ENCODE measurements at regions not wholly inside any gene's neighbourhood (a gene's known extent, or its start where the extent isn't known, plus 50 kb on each side); places are given as distances from the start of the nearest gene placed in this dataset.

DNA sequence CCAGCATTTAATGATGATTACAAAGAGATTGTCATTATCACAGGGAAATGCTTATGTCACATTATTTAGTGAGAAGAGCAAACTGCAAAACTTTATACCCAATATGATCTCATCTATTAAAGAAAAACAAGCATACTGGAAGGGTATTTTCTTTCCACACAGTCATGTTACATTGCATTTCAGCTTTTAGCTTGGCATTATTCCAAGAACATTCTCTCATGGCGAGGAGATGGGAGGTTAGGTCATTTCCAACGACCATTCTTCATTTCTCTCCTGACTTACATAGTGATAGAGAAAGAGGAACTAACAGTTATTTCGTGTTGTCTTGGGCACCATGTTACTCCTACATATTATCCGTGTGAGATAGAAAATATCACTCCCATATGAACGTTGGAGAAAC, 309.4 kb upstream of the XYLT1 start:
- Histone ChIP-seq H3K36me3 (ENCODE audit: control insufficient read depth, insufficient read depth, low read length) (no peaks in the 10 kb centered on the region), H3K27me3 (ENCODE audit: control insufficient read depth, insufficient read depth, low read length) (no peaks in the 10 kb centered on the region), H3K4me1 (ENCODE audit: control insufficient read depth, insufficient read depth, low read length) (no peaks in the 10 kb centered on the region), H3K4me3 (ENCODE audit: low read length) (no peak overlapping the region), H3K9ac (ENCODE audit: low read length) (no peak overlapping the region), H3K27ac (ENCODE audit: low read depth, low read length) (no peak overlapping the region)

DNA sequence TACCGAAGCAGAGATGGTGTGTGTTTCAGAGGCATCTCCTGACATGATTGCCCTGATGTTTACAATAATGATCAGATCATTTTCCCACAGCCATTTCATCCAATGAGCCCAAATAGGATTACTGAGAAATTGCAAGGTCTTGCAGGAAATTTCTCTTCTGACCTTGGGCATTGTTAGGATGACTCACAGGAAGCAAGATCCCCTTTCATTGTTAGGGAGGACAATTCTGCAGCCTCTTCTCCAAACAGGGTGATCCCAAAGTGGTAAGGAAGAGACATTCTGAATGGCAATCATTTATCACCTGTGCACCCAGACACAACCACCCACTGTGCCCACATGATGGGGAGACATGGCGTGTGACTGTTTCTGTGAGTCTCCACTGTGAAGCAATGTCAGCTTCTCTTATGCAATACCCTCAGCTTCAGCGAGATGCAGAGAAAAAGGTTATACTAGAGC, 306.7 kb upstream of the XYLT1 start:
- no peaks in the 10 kb centered on the region for H3K27me3 ChIP-seq (ENCODE audit: control insufficient read depth, insufficient read depth, low read length)
- no peak overlapping the region for H3K4me3 ChIP-seq (ENCODE audit: low read length)
- H3K36me3 ChIP-seq (ENCODE audit: control insufficient read depth, insufficient read depth, low read length), result no peaks in the 10 kb centered on the region
- no peak overlapping the region for H3K27ac ChIP-seq (ENCODE audit: low read depth, low read length)
- H3K4me1 ChIP-seq (ENCODE audit: control insufficient read depth, insufficient read depth, low read length), result no peaks in the 10 kb centered on the region
- H3K9ac ChIP-seq (ENCODE audit: low read length), result no peak overlapping the region

DNA sequence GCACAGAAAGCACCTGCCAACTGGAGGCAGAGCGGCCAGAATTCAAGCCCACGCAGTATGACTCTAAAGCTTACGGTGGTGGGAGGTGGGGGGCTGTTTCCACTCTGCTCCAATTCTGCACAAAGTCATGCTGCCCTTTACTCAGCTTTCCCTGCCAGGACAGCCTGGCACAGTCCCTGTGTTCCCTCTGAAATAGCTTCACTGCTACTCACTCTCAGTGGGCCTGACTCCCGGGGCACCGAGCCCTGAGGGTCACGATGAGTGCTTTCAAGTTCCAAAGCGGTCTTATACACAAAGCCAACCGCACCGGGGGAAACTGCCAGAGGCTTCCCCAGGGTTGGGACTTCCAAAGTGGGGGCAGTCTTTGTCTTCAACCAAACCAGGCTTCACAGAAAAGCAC, 306.1 kb upstream of the XYLT1 start:
- Histone ChIP-seq H3K4me1 (ENCODE audit: control insufficient read depth, insufficient read depth, low read length) (no peaks in the 10 kb centered on the region), H3K27me3 (ENCODE audit: control insufficient read depth, insufficient read depth, low read length) (no peaks in the 10 kb centered on the region), H3K4me3 (ENCODE audit: low read length) (no peak overlapping the region)

DNA sequence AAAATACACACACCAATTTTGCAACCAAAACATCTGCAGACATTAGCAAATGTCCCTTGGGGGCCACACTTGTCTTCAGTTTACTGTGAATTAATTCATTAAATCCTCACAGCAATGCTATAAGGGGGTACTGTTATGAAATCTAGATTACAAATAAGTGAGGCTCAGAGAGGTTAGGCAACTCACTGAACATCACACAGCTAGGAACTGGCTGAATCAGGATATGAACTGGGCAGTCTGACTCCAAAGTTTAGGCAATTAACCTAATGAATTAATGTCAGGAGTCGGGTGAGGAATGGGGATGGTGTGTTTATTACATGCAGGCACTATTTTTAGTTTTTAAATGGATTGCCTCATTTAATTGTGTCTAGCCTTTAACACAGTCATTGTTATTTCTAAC, 305.7 kb upstream of the XYLT1 start:
- Histone ChIP-seq H3K27me3 (ENCODE audit: control insufficient read depth, insufficient read depth, low read length) (no peaks in the 10 kb centered on the region), H3K36me3 (ENCODE audit: control insufficient read depth, insufficient read depth, low read length) (no peaks in the 10 kb centered on the region), H3K9ac (ENCODE audit: low read length) (no peak overlapping the region), H3K4me1 (ENCODE audit: control insufficient read depth, insufficient read depth, low read length) (no peaks in the 10 kb centered on the region), H3K27ac (ENCODE audit: low read depth, low read length) (no peak overlapping the region), H3K4me3 (ENCODE audit: low read length) (no peak overlapping the region)

More for the DNA sequence above, 306.1 kb upstream of the XYLT1 start:
- H3K36me3 ChIP-seq (ENCODE audit: control insufficient read depth, insufficient read depth, low read length), result no peaks in the 10 kb centered on the region
- no peak overlapping the region for H3K27ac ChIP-seq (ENCODE audit: low read depth, low read length)
- H3K9ac ChIP-seq (ENCODE audit: low read length), result no peak overlapping the region

DNA sequence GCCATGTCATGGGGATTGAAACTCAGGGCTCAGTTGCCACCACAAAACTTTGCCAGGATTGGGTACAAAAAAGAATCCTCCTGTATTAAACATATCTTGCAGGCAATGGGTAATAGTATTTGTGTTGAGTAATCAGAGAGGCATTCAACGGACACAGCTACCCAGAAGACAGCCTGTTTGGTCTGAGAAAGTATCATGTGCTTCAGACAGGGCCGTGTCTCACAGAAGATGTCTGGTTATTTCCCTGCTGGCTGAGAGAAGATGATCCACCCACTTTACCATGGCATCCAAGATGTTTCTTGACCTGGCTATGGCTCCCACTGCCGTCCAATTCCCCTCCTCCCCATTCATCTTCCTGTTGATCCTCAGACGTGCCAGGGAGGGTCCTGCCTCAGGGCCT, 304.3 kb upstream of the XYLT1 start:
- H3K36me3 ChIP-seq (ENCODE audit: control insufficient read depth, insufficient read depth, low read length), result no peaks in the 10 kb centered on the region
- H3K27ac ChIP-seq (ENCODE audit: low read depth, low read length), result no peak overlapping the region
- H3K4me3 ChIP-seq (ENCODE audit: low read length), result no peak overlapping the region
- H3K27me3 ChIP-seq (ENCODE audit: control insufficient read depth, insufficient read depth, low read length), result no peaks in the 10 kb centered on the region
- no peak overlapping the region for H3K9ac ChIP-seq (ENCODE audit: low read length)
- H3K4me1 ChIP-seq (ENCODE audit: control insufficient read depth, insufficient read depth, low read length), result no peaks in the 10 kb centered on the region

DNA sequence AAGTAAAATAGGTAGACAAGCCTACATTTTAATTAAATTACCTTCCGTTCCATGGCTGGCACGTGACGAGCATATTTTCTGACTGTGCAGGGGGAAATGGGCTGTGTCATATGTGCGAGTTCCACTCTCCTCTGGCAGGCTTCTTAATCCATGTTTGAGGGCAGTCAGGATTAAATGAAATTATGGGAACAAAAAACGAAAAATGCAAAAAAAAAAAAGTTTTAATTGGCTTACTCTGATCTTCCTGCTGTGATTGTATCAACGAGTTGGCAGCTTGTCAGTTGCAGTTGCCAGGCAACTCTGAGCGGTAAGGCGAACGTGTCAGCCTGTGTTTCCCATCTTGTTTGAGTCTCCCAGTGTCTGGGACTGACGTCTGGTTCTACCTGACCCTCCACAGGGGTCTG, 302.9 kb upstream of the XYLT1 start:
- H3K27me3 ChIP-seq (ENCODE audit: control insufficient read depth, insufficient read depth, low read length), result no peaks in the 10 kb centered on the region
- H3K27ac ChIP-seq (ENCODE audit: low read depth, low read length), result no peak overlapping the region
- no peaks in the 10 kb centered on the region for H3K36me3 ChIP-seq (ENCODE audit: control insufficient read depth, insufficient read depth, low read length)
- H3K4me1 ChIP-seq (ENCODE audit: control insufficient read depth, insufficient read depth, low read length), result no peaks in the 10 kb centered on the region
- H3K4me3 ChIP-seq (ENCODE audit: low read length), result no peak overlapping the region
- no peak overlapping the region for H3K9ac ChIP-seq (ENCODE audit: low read length)

DNA sequence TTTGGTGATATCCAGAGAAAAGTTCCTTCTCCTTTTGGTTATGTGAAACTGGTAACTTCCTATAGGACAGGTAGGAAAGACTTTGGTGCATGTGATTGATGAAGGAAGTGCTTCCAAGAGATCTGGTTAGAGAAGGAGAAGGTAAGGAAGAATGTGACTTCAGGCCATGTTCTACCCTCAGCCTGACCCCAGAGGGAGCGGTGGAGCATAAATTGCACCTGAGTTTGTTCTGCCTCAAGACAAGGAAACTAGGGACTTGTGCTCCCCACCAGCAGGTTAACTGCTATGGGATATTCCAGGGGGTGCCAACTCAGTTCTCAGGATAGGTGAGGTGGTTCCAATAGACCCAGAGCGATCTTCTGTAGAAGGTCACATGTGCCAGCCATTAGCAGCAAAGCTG, 299.3 kb upstream of the XYLT1 start:
- Histone ChIP-seq H3K27me3 (ENCODE audit: control insufficient read depth, insufficient read depth, low read length) (no peaks in the 10 kb centered on the region), H3K4me3 (ENCODE audit: low read length) (no peak overlapping the region), H3K36me3 (ENCODE audit: control insufficient read depth, insufficient read depth, low read length) (no peaks in the 10 kb centered on the region), H3K4me1 (ENCODE audit: control insufficient read depth, insufficient read depth, low read length) (no peaks in the 10 kb centered on the region), H3K27ac (ENCODE audit: low read depth, low read length) (no peak overlapping the region), H3K9ac (ENCODE audit: low read length) (no peak overlapping the region)

DNA sequence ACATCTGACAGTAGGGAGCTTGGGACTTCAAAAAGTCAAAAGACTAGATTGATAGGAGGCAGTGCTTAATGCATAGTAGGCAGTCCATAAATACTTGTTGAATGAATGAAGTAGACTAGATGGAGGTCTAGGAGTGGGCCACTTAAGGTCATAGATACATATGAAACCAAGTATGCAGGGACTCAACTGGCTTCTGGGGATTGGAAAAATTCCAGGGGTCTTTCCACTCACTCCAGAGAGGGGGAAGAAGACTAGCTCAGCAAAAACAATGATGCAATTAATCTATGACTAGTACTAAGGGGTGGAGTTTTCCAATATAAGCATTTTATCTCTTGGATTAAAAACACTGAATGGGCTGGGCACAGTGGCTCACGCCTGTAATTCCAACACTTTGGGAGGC, 298.3 kb upstream of the XYLT1 start:
- no peaks in the 10 kb centered on the region for H3K27me3 ChIP-seq (ENCODE audit: control insufficient read depth, insufficient read depth, low read length)
- H3K36me3 ChIP-seq (ENCODE audit: control insufficient read depth, insufficient read depth, low read length), result no peaks in the 10 kb centered on the region
- no peaks in the 10 kb centered on the region for H3K4me1 ChIP-seq (ENCODE audit: control insufficient read depth, insufficient read depth, low read length)
- no peak overlapping the region for H3K9ac ChIP-seq (ENCODE audit: low read length)
- H3K4me3 ChIP-seq (ENCODE audit: low read length), result no peak overlapping the region
- no peak overlapping the region for H3K27ac ChIP-seq (ENCODE audit: low read depth, low read length)

DNA sequence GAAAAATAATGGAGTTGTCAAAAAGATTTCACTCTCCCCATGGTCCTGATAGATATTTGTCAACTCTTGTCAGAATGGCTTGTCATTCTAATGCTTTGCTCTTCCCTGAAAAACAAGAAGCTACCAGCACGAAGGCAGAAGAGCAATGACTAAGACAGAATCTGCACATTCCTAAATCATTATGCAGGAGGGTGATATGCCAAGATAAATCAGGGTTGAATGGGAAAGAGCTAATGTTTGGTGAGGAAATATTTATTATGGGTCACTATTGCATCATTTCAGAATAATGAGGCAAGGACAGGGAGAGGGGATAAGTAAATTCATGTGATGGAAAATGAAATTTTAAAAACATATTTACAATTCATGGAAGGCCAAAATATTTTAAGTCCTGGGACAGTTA, 297.5 kb upstream of the XYLT1 start:
- no peak overlapping the region for H3K9ac ChIP-seq (ENCODE audit: low read length)
- no peak overlapping the region for H3K27ac ChIP-seq (ENCODE audit: low read depth, low read length)

DNA sequence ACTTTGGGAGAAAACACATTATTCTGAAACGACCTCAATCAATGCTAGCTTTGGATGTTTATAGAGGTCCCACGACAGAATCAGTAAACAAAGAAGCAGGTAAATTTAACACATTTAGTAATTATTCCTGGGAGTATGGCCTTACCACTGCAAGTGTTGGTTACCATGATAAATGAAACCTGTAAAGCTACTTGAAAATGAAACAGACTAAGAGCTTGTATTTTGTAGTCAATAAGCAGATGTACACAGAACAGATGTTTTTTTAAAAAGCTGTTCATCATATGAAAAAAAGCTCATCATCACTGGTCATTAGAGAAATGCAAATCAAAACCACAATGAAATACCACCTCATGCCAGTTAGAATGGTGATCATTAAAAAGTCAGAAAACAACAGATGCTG, 295.3 kb upstream of the XYLT1 start:
- Histone ChIP-seq H3K27ac (ENCODE audit: low read depth, low read length) (no peak overlapping the region), H3K4me3 (ENCODE audit: low read length) (no peak overlapping the region), H3K36me3 (ENCODE audit: control insufficient read depth, insufficient read depth, low read length) (no peaks in the 10 kb centered on the region), H3K27me3 (ENCODE audit: control insufficient read depth, insufficient read depth, low read length) (no peaks in the 10 kb centered on the region), H3K9ac (ENCODE audit: low read length) (no peak overlapping the region), H3K4me1 (ENCODE audit: control insufficient read depth, insufficient read depth, low read length) (no peaks in the 10 kb centered on the region)

More for the DNA sequence above, 297.5 kb upstream of the XYLT1 start:
- Histone ChIP-seq H3K4me1 (ENCODE audit: control insufficient read depth, insufficient read depth, low read length) (no peaks in the 10 kb centered on the region), H3K27me3 (ENCODE audit: control insufficient read depth, insufficient read depth, low read length) (no peaks in the 10 kb centered on the region), H3K36me3 (ENCODE audit: control insufficient read depth, insufficient read depth, low read length) (no peaks in the 10 kb centered on the region), H3K4me3 (ENCODE audit: low read length) (no peak overlapping the region)

DNA sequence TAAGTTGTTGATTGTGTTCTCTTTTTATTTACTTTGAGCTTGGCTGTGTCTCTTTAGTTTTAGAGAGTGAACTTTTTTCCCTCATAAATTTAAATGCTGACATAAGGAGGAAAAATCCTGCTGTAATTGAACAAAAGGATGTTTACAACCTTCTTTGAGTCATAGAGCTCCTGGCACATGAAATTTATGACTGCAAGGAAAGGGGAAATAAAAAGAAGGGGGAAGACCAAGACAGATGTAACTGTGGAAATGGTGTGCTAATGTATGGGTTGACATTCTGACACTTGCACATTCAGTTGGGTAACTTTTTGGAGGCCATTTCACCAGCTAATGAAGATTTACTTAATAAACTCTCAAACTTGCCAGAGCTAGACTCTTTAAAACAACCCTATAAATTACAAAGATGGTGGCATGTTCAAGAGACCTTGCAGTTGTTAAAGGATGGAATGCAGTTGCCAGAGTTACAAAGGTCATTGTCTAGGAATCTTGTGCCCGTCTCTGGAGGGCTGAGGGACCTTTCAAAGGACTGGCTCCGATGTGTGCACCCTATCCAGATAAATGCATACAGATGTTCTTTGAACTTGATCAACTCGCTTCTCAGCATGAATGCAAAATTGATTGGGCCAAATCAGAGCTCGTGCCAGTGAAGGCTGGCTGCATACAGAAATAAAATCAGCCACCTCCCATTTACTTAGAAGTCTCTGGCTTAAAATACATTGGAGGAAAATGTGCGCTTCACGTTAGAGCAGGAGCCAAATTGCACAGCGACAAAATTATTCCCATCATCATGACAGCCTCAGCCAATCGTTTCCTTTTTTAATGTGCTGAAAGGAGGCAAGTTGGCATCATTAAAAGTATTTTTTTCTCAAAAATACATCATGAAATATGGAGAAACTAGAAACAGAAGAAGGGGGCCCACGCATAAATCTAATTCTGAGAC, 289.0 kb upstream of the XYLT1 start:
- no peaks in the 10 kb centered on the region for H3K36me3 ChIP-seq (ENCODE audit: control insufficient read depth, insufficient read depth, low read length)
- no peaks in the 10 kb centered on the region for H3K27me3 ChIP-seq (ENCODE audit: control insufficient read depth, insufficient read depth, low read length)
- H3K4me1 ChIP-seq (ENCODE audit: control insufficient read depth, insufficient read depth, low read length), result no peaks in the 10 kb centered on the region
- H3K27ac ChIP-seq (ENCODE audit: low read depth, low read length), result no peak overlapping the region
- no peak overlapping the region for H3K9ac ChIP-seq (ENCODE audit: low read length)
- H3K4me3 ChIP-seq (ENCODE audit: low read length), result no peak overlapping the region

DNA sequence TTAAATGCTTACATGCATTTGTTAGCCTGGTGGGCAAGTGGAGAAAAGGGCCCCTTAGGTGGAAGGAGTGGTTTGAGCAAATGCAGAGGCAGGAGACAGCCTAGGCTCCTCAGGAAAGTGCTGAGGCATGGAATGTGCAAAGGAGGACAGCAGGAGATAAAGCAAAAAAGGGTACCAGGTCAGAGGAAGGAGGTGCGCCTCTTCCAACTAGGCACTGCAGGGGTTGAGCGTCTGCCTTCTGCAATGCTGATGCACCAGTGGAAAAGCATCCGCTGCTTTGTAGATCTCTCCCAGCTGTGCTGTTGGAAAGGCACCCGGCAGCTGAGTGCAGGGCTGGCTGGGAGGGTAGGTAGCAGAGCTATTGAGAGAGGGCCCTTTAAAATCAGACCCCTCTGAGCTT, 287.0 kb upstream of the XYLT1 start:
- Histone ChIP-seq H3K27ac (ENCODE audit: low read depth, low read length) (no peak overlapping the region), H3K4me1 (ENCODE audit: control insufficient read depth, insufficient read depth, low read length) (no peaks in the 10 kb centered on the region), H3K9ac (ENCODE audit: low read length) (no peak overlapping the region), H3K4me3 (ENCODE audit: low read length) (no peak overlapping the region), H3K36me3 (ENCODE audit: control insufficient read depth, insufficient read depth, low read length) (no peaks in the 10 kb centered on the region), H3K27me3 (ENCODE audit: control insufficient read depth, insufficient read depth, low read length) (no peaks in the 10 kb centered on the region)

DNA sequence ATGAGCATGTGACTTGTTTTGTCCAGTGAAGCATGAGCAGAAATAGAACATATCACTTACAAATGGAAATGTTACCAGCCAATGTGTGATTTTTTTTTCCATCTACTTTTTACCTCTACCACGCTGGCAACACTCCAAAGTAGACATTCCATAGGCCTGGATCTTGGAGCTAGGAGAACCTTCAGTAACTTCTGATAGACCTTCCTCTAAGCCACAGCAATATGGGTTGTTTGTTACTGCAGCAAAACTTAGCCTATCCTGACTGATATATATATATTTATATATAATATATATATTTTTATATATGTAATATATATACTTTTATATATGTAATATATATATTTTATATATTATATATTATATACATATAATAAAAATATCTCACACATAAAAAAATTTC, 284.4 kb upstream of the XYLT1 start:
- Histone ChIP-seq H3K4me3 (ENCODE audit: low read length) (no peak overlapping the region), H3K27me3 (ENCODE audit: control insufficient read depth, insufficient read depth, low read length) (no peaks in the 10 kb centered on the region), H3K4me1 (ENCODE audit: control insufficient read depth, insufficient read depth, low read length) (no peaks in the 10 kb centered on the region), H3K27ac (ENCODE audit: low read depth, low read length) (no peak overlapping the region), H3K9ac (ENCODE audit: low read length) (no peak overlapping the region), H3K36me3 (ENCODE audit: control insufficient read depth, insufficient read depth, low read length) (no peaks in the 10 kb centered on the region)
